ENCODE measurements at regions not wholly inside any gene's neighbourhood (a gene's known extent, or its start where the extent isn't known, plus 50 kb on each side); places are given as distances from the start of the nearest gene placed in this dataset.

DNA sequence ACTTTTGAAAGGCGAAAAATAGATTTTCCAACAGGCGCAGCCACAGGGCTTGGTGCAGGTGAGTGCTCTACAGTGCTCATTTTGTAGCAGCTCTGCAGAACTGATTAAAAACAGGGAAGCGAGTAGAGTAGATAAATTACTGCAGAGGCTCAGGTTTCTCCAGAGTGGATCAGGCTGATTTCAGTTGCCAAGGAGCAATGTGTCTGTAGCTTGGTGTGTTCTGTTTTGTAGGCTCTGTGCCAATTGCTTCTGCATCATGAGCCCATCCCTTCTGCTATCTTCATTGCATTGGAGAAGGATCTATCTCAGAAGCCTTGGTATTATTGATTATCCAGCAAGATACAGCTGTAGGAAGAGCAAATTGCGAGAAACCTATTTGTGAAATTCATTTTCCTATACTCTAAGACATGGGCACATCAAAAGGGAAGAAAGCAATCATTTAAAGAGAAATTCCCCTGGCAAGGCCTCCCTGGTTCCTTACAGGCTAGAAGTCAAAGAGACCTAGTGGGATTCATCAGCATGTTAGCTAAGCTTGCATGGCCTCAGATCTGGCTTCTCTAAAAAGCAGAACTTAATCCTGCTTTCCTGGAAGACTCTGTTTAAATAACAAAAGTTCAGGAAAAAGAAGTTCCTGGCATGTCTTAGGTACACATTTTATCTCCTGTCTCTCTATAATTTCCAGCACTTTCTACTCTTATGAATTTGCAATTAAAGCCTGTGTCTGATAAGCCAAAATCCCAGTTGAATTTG is 432.4 kb upstream of the ATP10A start:
- Histone ChIP-seq H3K9me3 (ENCODE audit: control insufficient read depth, insufficient read depth, low read length) (peaks cover 31% of the 10 kb centered on the region), H3K27me3 (ENCODE audit: control insufficient read depth, insufficient read depth, low read length) (no peaks in the 10 kb centered on the region), H3K27ac (ENCODE audit: low read depth, low read length) (no peak overlapping the region), H3K4me3 (ENCODE audit: low read depth, low read length) (no peak overlapping the region)
- TF ChIP-seq, protein P1, sequence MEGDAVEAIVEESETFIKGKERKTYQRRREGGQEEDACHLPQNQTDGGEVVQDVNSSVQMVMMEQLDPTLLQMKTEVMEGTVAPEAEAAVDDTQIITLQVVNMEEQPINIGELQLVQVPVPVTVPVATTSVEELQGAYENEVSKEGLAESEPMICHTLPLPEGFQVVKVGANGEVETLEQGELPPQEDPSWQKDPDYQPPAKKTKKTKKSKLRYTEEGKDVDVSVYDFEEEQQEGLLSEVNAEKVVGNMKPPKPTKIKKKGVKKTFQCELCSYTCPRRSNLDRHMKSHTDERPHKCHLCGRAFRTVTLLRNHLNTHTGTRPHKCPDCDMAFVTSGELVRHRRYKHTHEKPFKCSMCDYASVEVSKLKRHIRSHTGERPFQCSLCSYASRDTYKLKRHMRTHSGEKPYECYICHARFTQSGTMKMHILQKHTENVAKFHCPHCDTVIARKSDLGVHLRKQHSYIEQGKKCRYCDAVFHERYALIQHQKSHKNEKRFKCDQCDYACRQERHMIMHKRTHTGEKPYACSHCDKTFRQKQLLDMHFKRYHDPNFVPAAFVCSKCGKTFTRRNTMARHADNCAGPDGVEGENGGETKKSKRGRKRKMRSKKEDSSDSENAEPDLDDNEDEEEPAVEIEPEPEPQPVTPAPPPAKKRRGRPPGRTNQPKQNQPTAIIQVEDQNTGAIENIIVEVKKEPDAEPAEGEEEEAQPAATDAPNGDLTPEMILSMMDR (IDR thresholded peaks at IDR 0.05; ENCODE audit: low read depth, low read length) = no peak
- ChIA-PET CTCF (no interaction called here), POLR2A (no interaction called here)
- no peak for DNase-seq (ENCODE audit: low read depth, low spot score)

DNA sequence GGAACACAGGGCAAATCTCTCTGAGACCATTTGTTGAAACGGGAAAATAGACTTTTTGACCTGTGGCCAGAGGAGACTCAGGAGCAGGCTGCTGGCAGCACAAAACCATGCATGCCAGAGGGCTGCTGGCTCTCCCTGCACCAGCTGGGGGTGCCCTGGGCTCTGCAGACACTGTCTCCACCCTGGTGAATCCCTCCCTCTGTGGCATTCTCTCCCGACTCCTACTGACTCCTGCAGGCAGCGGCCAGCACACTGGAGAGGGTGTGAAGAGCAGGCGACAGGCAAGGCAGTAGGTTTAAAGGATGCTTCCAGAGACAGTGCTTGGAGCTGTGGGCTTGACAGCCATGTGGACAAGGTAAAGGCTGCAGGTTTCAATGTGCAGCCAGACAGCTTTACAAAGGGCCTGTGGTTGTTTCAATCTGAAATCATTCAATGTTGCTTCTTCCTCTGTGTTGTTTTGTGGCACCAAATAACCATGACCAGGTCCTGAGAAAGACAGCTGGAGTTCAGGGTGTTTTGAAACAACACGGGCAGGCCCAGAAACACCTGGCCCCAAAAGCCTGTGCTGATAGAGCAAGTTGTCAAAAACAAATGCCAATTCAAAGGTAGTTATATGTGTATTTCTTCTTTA is 431.0 kb upstream of the ATP10A start:
- Histone ChIP-seq H3K4me3 (ENCODE audit: low read depth, low read length) (no peak overlapping the region), H3K27ac (ENCODE audit: low read depth, low read length) (no peak overlapping the region), H3K27me3 (ENCODE audit: control insufficient read depth, insufficient read depth, low read length) (no peaks in the 10 kb centered on the region), H3K9me3 (ENCODE audit: control insufficient read depth, insufficient read depth, low read length) (peaks cover 40% of the 10 kb centered on the region)
- ChIA-PET POLR2A (no interaction called here), CTCF (no interaction called here)
- no peak for DNase-seq (ENCODE audit: low read depth, low spot score)
- TF ChIP-seq, protein P1 (IDR thresholded peaks at IDR 0.05; ENCODE audit: low read depth, low read length) = no peak

DNA sequence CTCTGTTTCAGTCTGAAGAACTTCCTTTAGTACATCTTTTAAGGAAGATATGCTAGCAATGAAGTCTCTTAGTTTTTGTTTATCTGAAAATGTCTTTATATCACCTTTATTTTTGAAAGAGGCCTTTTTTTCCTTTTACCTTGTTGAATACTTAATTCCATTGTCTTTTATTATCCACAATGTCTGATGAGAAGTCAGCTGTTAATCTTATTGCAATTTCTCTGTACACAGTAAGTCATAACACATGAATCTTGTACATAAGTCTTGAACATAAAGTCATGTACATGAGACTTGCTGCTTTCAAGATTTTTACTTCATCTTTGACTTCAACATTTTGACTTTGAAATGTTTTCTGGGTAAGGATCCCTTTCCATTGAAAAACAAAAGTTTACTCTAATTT is 424.3 kb upstream of the ATP10A start:
- DNase-seq (ENCODE audit: low read depth, low spot score) = no peak
- CTCF ChIA-PET = no interaction called here
- POLR2A ChIA-PET = no interaction called here
- H3K27ac ChIP-seq (ENCODE audit: low read depth, low read length) = no peak overlapping the region
- TF ChIP-seq, protein P1 (IDR thresholded peaks at IDR 0.05; ENCODE audit: low read depth, low read length) = no peak
- H3K4me3 ChIP-seq (ENCODE audit: low read depth, low read length) = no peak overlapping the region
- H3K27me3 ChIP-seq (ENCODE audit: control insufficient read depth, insufficient read depth, low read length) = no peaks in the 10 kb centered on the region
- peaks cover 26% of the 10 kb centered on the region for H3K9me3 ChIP-seq (ENCODE audit: control insufficient read depth, insufficient read depth, low read length)

DNA sequence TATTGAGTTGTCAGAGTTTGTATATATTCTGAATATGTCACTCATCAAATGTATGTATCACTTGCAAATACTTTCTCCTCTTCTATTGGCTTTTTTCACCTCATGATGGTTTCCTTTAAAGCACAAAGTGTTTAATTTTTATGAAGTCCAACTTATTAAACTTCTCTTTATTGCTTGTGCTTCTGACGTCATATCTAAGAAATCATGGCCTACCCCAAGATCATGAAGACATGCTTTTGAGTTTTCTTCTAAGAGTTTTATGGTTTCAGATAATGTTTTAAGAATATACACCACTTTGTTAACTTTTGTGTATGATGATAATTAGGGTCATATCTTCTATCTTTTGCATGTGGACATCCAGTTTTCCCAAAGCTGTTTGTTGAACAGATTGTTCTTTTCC is 417.2 kb upstream of the ATP10A start:
- Histone ChIP-seq H3K9me3 (ENCODE audit: control insufficient read depth, insufficient read depth, low read length) (peaks cover 13% of the 10 kb centered on the region), H3K27me3 (ENCODE audit: control insufficient read depth, insufficient read depth, low read length) (no peaks in the 10 kb centered on the region), H3K27ac (ENCODE audit: low read depth, low read length) (no peak overlapping the region), H3K4me3 (ENCODE audit: low read depth, low read length) (no peak overlapping the region)
- ChIA-PET POLR2A (no interaction called here), CTCF (no interaction called here)
- DNase-seq (ENCODE audit: low read depth, low spot score) = no peak
- TF ChIP-seq, protein P1 (IDR thresholded peaks at IDR 0.05; ENCODE audit: low read depth, low read length) = no peak

DNA sequence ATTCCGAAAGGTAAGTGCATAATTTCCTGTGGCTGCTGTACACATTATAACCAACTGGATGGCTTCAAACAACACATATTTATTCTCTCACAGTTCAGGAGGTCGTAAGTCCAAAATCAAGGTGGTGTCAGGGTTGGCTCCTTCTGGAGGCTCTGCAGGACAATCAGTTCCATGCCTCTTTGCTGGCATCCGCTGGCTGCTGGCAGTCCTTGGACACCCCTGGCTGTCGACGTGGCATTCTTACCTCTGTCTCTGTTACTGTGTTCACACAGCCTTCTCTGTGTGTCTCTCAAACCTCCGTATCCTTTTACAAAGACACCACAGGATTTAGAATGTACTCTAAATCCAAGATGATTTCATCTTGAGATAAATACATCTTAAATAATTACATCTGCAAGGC is 398.8 kb upstream of the ATP10A start:
- TF ChIP-seq, protein P1 (IDR thresholded peaks at IDR 0.05; ENCODE audit: low read depth, low read length) = no peak
- POLR2A ChIA-PET = no interaction called here
- Histone ChIP-seq H3K27me3 (ENCODE audit: control insufficient read depth, insufficient read depth, low read length) (no peaks in the 10 kb centered on the region), H3K27ac (ENCODE audit: low read depth, low read length) (no peak overlapping the region), H3K4me3 (ENCODE audit: low read depth, low read length) (no peak overlapping the region), H3K9me3 (ENCODE audit: control insufficient read depth, insufficient read depth, low read length) (peaks cover 10% of the 10 kb centered on the region; the same call in 1 of the 2 replicates)
- no peak for DNase-seq (ENCODE audit: low read depth, low spot score)
- CTCF ChIA-PET = interaction anchor here (1.0 to 2.3 kb wide), 3 partner anchors 14 to 753 kb away, joined by 3 to 30 read pairs (median 5); no protein-coding TSS in a partner anchor
